ENCODE measurements at regions not wholly inside any gene's neighbourhood (a gene's known extent, or its start where the extent isn't known, plus 50 kb on each side); places are given as distances from the start of the nearest gene placed in this dataset.

DNA sequence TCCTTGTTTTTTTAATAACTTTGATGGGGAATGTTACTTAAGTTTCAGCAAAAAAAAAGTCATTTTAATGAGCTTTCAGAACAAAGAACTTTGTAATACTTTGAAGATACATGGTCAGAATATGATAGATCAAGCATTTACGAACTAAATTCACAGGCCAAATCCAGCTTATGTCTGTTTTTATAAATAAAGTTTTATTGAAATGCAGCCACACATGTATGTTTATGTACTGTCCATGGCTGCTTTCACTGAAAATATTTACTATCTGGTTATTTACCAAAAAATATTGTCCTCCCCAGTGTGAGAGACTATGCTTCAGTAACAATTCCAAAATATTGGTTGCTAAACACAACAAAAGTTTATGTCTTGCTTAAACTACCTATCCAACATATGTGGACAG is 366.7 kb downstream of the PIK3R1 start:
- TF ChIP-seq, protein P1, sequence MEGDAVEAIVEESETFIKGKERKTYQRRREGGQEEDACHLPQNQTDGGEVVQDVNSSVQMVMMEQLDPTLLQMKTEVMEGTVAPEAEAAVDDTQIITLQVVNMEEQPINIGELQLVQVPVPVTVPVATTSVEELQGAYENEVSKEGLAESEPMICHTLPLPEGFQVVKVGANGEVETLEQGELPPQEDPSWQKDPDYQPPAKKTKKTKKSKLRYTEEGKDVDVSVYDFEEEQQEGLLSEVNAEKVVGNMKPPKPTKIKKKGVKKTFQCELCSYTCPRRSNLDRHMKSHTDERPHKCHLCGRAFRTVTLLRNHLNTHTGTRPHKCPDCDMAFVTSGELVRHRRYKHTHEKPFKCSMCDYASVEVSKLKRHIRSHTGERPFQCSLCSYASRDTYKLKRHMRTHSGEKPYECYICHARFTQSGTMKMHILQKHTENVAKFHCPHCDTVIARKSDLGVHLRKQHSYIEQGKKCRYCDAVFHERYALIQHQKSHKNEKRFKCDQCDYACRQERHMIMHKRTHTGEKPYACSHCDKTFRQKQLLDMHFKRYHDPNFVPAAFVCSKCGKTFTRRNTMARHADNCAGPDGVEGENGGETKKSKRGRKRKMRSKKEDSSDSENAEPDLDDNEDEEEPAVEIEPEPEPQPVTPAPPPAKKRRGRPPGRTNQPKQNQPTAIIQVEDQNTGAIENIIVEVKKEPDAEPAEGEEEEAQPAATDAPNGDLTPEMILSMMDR (IDR thresholded peaks at IDR 0.05), result no peak
- no peak for TF ChIP-seq EZH2phosphoT487 (IDR thresholded peaks at IDR 0.05)

All from neural progenitor cell (in vitro differentiated cells).